KG1 (cell line): ENCODE measurements at regions not wholly inside any gene's neighbourhood (a gene's known extent, or its start where the extent isn't known, plus 50 kb on each side); places are given as distances from the start of the nearest gene placed in this dataset.

Experiments used
- DNase-seq: peaks from one replicate; lab custom pipeline; 2025; lab: John Stamatoyannopoulos, UW

DNA sequence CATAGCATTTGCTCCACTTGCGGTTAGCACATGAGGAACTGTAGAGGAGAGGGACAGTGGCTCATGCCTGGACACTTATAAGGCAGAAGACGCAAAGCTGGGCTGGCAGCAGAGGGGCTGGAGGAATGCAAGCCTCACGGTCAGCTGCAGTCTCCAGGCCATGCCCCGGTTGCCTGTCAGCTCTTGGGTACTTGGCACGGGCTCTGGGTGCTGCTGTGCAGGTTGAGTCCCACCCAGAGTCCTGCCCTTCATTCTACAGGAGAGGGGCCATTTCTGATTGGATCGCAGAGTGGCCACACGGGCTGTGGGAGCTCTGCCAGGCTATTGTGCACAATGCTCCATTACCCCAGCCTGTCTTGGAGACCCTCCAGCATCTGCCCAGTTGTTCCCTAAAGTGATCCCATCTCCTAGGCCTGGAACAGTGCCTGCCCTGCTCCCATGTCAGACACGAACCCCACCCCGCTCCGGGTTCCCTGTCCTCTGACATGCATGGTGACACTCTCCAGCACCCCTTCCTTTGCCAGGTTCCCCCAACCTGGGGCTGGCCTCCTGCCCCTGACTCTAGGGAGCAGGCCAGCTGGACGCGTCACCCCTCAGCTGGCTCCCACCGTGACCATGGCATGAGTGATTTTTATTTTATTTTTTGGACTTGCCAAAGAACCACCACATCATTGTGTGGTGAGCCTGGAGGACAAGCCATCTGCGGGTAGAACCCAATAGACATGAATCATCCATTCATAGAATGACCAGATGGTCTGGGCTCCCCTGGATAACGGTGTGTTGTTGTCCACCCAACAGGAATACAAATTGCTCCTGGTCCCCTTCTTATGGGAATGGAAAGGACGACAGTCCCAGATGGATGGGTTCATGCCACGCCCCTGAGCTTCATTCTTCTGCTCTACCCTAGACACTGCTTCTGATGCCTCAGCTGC, 51.0 kb upstream of the KLF13 start:
- DNase-seq = no peak

DNA sequence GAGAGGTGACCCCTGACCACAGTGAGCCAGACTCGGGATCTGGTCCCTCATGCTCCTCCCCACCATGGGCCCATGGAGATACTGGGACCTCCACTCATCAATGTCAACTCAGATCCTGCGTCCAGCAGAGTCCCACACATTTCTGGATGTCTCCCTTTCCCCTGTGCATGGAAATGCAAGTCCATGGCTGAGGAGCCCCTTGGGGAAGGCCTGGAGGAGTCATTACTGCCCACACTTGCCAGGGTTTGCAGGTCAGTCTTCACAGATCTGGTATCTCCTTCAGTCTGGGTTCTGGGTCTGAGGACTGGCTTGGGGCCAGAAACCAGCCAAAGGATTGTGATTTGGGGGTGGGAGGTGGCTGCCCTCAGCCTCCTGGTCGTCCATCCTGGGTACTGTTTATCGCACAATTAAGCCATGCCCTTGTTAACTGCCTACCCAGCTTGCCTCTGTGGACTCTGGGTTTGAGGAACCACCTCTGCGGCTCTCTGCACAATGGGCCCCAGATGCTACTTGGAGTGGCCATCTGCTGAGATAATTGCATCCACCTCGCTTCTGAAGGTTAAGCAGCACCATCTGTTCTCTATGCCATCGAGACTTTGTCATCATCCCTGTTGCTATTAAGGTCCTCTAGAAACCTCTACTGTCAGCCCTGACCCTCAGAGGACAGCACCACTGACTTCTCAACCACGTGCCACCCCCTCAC, 49.9 kb upstream of the KLF13 start:
- no peak for DNase-seq
